Loucy (cell line): ENCODE measurements at regions not wholly inside any gene's neighbourhood (a gene's known extent, or its start where the extent isn't known, plus 50 kb on each side); places are given as distances from the start of the nearest gene placed in this dataset.

Experiments
- H2AFZ ChIP-seq: fragments of 200-600 bp; sonication (generic); 2 replicates; pipeline ENCODE4 v1.6.0; 2016; ENCODE audit warnings: antibody characterized with exemption, mild to moderate bottlenecking, low read length, moderate library complexity
- H3F3A ChIP-seq: fragments of 200-600 bp; 2 replicates; pipeline ENCODE4 v1.6.0; 2016; ENCODE audit warnings: antibody characterized with exemption, low read depth, mild to moderate bottlenecking
- H3K27me3 ChIP-seq: fragments of 200-600 bp; sonication (generic); 2 replicates; pipeline ENCODE4 v1.6.1; 2014; ENCODE audit warnings: low read length, mild to moderate bottlenecking; ENCODE audit not compliant: insufficient read depth, poor library complexity, severe bottlenecking
- H3K36me3 ChIP-seq: fragments of 200-600 bp; sonication (generic); 2 replicates; pipeline ENCODE4 v1.6.1; 2016; ENCODE audit warnings: low read length; ENCODE audit not compliant: insufficient read depth
- H3K4me1 ChIP-seq: fragments of 200-600 bp; sonication (generic); 2 replicates; pipeline ENCODE4 v1.5.1; 2014; ENCODE audit warnings: low read length, mild to moderate bottlenecking; ENCODE audit not compliant: insufficient read depth, poor library complexity, severe bottlenecking
- H3K4me2 ChIP-seq: fragments of 200-600 bp; sonication (generic); 2 replicates; pipeline ENCODE4 v1.6.0; 2014; ENCODE audit warnings: antibody characterized with exemption, low read length, low read depth, mild to moderate bottlenecking; ENCODE audit not compliant: poor library complexity, severe bottlenecking
- H3K4me3 ChIP-seq: fragments of 200-600 bp; sonication (generic); 2 replicates; pipeline ENCODE4 v1.5.1; 2014; ENCODE audit warnings: low read length, mild to moderate bottlenecking, mixed read lengths; ENCODE audit not compliant: poor library complexity, severe bottlenecking
- H3K79me2 ChIP-seq: fragments of 200-600 bp; sonication (generic); 2 replicates; pipeline ENCODE4 v1.6.1; 2014; ENCODE audit warnings: low read length; ENCODE audit not compliant: insufficient read depth
- H3K9ac ChIP-seq: fragments of 200-600 bp; sonication (generic); 2 replicates; pipeline ENCODE4 v1.6.0; 2014; ENCODE audit warnings: mild to moderate bottlenecking, low read depth, low read length, moderate library complexity; ENCODE audit not compliant: poor library complexity, severe bottlenecking
- H3K9me2 ChIP-seq: fragments of 200-600 bp; sonication (generic); replicated peaks from 2 replicates; pipeline ENCODE4 v1.6.1; 2016; ENCODE audit warnings: low read depth, low read length, mixed read lengths
- H3K9me3 ChIP-seq: fragments of 200-600 bp; sonication (generic); 2 replicates; pipeline ENCODE4 v1.6.1; 2014; ENCODE audit warnings: mild to moderate bottlenecking, antibody characterized with exemption, low read length, low read depth; ENCODE audit not compliant: insufficient read depth
- H4K20me1 ChIP-seq: fragments of 200-600 bp; sonication (generic); 2 replicates; pipeline ENCODE4 v1.6.0; 2014; ENCODE audit warnings: antibody characterized with exemption, low read length, mild to moderate bottlenecking; ENCODE audit not compliant: insufficient read depth, poor library complexity, severe bottlenecking
- CTCF ChIP-seq: fragments of 200-600 bp; sonication (generic); conservative IDR thresholded peaks from 2 replicates; pipeline ENCODE4 v1.5.1; 2014; ENCODE audit warnings: mild to moderate bottlenecking, antibody characterized with exemption, low read length
- EZH2phosphoT487 ChIP-seq: fragments of 200-600 bp; IDR thresholded peaks from 2 replicates; pipeline ENCODE4 v1.6.1; 2018; ENCODE audit warnings: antibody characterized with exemption, mild to moderate bottlenecking, moderate library complexity, borderline replicate concordance

GRCh38 chr16:6297666-6298410, 1034.8 kb upstream of the RBFOX1 start:
- no peak overlapping the region for H2AFZ ChIP-seq
- no peak overlapping the region for H3K4me2 ChIP-seq
- no peaks in the 10 kb centered on the region for H3K79me2 ChIP-seq
- no peaks in the 10 kb centered on the region for H3F3A ChIP-seq
- no peaks in the 10 kb centered on the region for H4K20me1 ChIP-seq
- H3K36me3 ChIP-seq: no peaks in the 10 kb centered on the region
- H3K4me3 ChIP-seq: no peak overlapping the region
- H3K27me3 ChIP-seq: no peaks in the 10 kb centered on the region
- H3K9me3 ChIP-seq: no peaks in the 10 kb centered on the region
- H3K4me1 ChIP-seq: no peaks in the 10 kb centered on the region
- no peak for TF ChIP-seq CTCF
- H3K9me2 ChIP-seq: no peaks in the 10 kb centered on the region
- H3K9ac ChIP-seq: no peak overlapping the region

GRCh38 chr16:6286176-6286575, 1046.5 kb upstream of the RBFOX1 start:
- H3K27me3 ChIP-seq: no peaks in the 10 kb centered on the region
- no peaks in the 10 kb centered on the region for H3K36me3 ChIP-seq
- H3K4me2 ChIP-seq: no peak overlapping the region
- no peak overlapping the region for H2AFZ ChIP-seq
- no peaks in the 10 kb centered on the region for H3K4me1 ChIP-seq
- H4K20me1 ChIP-seq: no peaks in the 10 kb centered on the region
- no peaks in the 10 kb centered on the region for H3K79me2 ChIP-seq
- H3K4me3 ChIP-seq: no peak overlapping the region
- H3K9me2 ChIP-seq: no peaks in the 10 kb centered on the region
- H3F3A ChIP-seq: no peaks in the 10 kb centered on the region
- no peak for TF ChIP-seq EZH2phosphoT487
- TF ChIP-seq CTCF: no peak
- H3K9me3 ChIP-seq: no peaks in the 10 kb centered on the region
- H3K9ac ChIP-seq: no peak overlapping the region

GRCh38 chr16:6284731-6285130, 1047.9 kb upstream of the RBFOX1 start:
- Histone ChIP-seq H3K9me2 (no peaks in the 10 kb centered on the region), H3K79me2 (no peaks in the 10 kb centered on the region), H4K20me1 (no peaks in the 10 kb centered on the region), H3K9me3 (no peaks in the 10 kb centered on the region), H3K4me3 (no peak overlapping the region), H3K9ac (no peak overlapping the region), H2AFZ (no peak overlapping the region), H3K27me3 (no peaks in the 10 kb centered on the region), H3K36me3 (no peaks in the 10 kb centered on the region), H3K4me2 (no peak overlapping the region), H3K4me1 (no peaks in the 10 kb centered on the region), H3F3A (no peaks in the 10 kb centered on the region)
- TF ChIP-seq CTCF (no peak), EZH2phosphoT487 (no peak)
